ENCODE measurements at regions not wholly inside any gene's neighbourhood (a gene's known extent, or its start where the extent isn't known, plus 50 kb on each side); places are given as distances from the start of the nearest gene placed in this dataset.

DNA sequence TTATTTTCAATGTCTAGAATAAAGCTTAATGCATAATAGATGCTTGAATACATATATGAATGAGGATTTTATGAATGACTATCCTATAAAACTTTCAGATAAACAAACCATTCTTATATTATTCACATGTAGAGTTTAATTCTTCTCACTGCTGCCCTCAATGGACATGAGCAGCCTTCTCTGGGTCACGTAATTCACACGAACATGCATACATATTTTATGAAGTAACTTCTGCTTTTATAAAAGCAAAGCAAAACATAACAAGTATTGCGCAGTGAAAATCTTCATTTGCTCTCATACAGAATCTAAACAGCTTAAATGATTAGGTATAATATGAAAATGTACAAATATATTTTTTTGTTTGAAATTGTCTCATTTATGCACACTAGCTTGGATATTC is 116.7 kb downstream of the TMA16 start:
- Histone ChIP-seq H3K27me3 (ENCODE audit: control insufficient read depth, insufficient read depth, low read length) (no peaks in the 10 kb centered on the region), H3K4me1 (ENCODE audit: control insufficient read depth in 2 of 3, insufficient read depth in 2 of 3, low read depth in 1 of 3, low read length in 3 of 3) (no peaks in the 10 kb centered on the region), H3K9me3 (ENCODE audit: control insufficient read depth in 2 of 3, insufficient read depth in 1 of 3, low read length in 3 of 3) (no peaks in the 10 kb centered on the region), H3K4me3 (ENCODE audit: low read length in 3 of 3) (no peak overlapping the region), H3K9ac (ENCODE audit: low read length in 3 of 3) (no peak overlapping the region), H3K36me3 (ENCODE audit: control insufficient read depth in 2 of 3, insufficient read depth in 3 of 3, low read length in 3 of 3) (no peaks in the 10 kb centered on the region), H3K27ac (ENCODE audit: low read depth in 2 of 2, low read length in 2 of 2) (no peak overlapping the region)
- intact Hi-C loops (cut with DNase I), result no loop called here
- TF ChIP-seq, protein P1, sequence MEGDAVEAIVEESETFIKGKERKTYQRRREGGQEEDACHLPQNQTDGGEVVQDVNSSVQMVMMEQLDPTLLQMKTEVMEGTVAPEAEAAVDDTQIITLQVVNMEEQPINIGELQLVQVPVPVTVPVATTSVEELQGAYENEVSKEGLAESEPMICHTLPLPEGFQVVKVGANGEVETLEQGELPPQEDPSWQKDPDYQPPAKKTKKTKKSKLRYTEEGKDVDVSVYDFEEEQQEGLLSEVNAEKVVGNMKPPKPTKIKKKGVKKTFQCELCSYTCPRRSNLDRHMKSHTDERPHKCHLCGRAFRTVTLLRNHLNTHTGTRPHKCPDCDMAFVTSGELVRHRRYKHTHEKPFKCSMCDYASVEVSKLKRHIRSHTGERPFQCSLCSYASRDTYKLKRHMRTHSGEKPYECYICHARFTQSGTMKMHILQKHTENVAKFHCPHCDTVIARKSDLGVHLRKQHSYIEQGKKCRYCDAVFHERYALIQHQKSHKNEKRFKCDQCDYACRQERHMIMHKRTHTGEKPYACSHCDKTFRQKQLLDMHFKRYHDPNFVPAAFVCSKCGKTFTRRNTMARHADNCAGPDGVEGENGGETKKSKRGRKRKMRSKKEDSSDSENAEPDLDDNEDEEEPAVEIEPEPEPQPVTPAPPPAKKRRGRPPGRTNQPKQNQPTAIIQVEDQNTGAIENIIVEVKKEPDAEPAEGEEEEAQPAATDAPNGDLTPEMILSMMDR (IDR thresholded peaks at IDR 0.05; ENCODE audit: borderline replicate concordance, extremely low read depth, insufficient read depth), result no peak
- DNase-seq, result no peak
- no peak for FAIRE-seq

DNA sequence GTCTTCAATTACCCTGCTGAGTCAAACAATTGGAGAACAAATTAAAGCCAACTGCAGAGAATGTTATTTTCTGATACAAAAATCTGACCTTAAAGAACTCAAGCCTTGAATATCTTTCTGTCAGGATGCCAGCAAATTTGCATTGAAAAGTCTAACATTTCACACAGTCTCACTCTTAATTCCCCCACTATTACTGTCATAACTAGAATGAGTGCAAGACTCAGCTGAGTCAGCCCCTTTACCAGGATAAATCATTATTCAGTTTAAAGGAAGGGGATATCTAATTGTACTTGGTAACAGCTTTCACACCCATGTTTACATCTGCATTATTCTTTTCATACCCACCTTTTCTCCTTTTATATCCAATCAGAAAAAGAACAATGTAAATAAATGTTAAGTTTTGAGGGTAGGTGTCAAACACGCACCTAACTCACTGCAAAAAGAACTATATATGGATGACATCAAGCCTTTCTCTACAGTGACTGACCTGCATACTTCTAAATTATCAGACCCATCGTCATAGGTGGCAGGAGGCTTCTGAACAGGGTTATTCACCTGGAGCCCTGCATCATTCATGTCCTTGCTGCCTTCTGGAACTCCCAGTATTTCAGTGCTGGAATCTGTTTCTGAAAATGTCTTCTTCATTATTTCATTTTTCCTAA is 117.4 kb downstream of the TMA16 start:
- TF ChIP-seq, protein P1 (IDR thresholded peaks at IDR 0.05; ENCODE audit: borderline replicate concordance, extremely low read depth, insufficient read depth), result no peak
- no peaks in the 10 kb centered on the region for H3K9me3 ChIP-seq (ENCODE audit: control insufficient read depth in 2 of 3, insufficient read depth in 1 of 3, low read length in 3 of 3)
- DNase-seq (no peak), FAIRE-seq (no peak)
- H3K4me1 ChIP-seq (ENCODE audit: control insufficient read depth in 2 of 3, insufficient read depth in 2 of 3, low read depth in 1 of 3, low read length in 3 of 3), result no peaks in the 10 kb centered on the region
- H3K27me3 ChIP-seq (ENCODE audit: control insufficient read depth, insufficient read depth, low read length), result no peaks in the 10 kb centered on the region
- no peaks in the 10 kb centered on the region for H3K36me3 ChIP-seq (ENCODE audit: control insufficient read depth in 2 of 3, insufficient read depth in 3 of 3, low read length in 3 of 3)
- no peak overlapping the region for H3K27ac ChIP-seq (ENCODE audit: low read depth in 2 of 2, low read length in 2 of 2)
- H3K9ac ChIP-seq (ENCODE audit: low read length in 3 of 3), result no peak overlapping the region
- intact Hi-C loops (cut with DNase I), result no loop called here
- no peak overlapping the region for H3K4me3 ChIP-seq (ENCODE audit: low read length in 3 of 3)

DNA sequence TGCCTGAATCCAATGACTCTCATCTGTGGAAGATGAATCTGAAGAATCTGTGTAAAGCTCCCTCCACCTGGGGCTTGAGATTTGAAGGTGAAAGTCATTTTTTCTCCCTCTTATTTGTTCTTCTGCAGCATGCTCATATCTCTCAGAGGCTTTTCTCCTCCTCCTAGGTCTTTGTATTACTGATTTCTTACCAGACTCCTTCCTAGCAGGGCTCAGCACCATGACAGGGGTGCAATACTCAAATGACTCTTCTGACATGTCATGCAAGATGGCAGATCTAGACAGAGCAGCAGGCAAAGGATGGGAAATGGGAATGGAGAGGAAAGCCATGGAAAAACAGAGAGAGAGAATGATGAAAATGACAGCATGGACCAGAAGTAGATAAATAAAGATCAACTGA is 118.3 kb downstream of the TMA16 start:
- H3K27ac ChIP-seq (ENCODE audit: low read depth in 2 of 2, low read length in 2 of 2), result no peak overlapping the region
- intact Hi-C loops (cut with DNase I), result no loop called here
- no peak for FAIRE-seq

More for the DNA sequence above, 118.3 kb downstream of the TMA16 start:
- H3K9me3 ChIP-seq (ENCODE audit: control insufficient read depth in 2 of 3, insufficient read depth in 1 of 3, low read length in 3 of 3), result no peaks in the 10 kb centered on the region
- H3K4me1 ChIP-seq (ENCODE audit: control insufficient read depth in 2 of 3, insufficient read depth in 2 of 3, low read depth in 1 of 3, low read length in 3 of 3), result no peaks in the 10 kb centered on the region
- no peak overlapping the region for H3K9ac ChIP-seq (ENCODE audit: low read length in 3 of 3)
- no peaks in the 10 kb centered on the region for H3K27me3 ChIP-seq (ENCODE audit: control insufficient read depth, insufficient read depth, low read length)
- no peak overlapping the region for H3K4me3 ChIP-seq (ENCODE audit: low read length in 3 of 3)
- no peak for DNase-seq
- TF ChIP-seq, protein P1 (IDR thresholded peaks at IDR 0.05; ENCODE audit: borderline replicate concordance, extremely low read depth, insufficient read depth), result no peak
- H3K36me3 ChIP-seq (ENCODE audit: control insufficient read depth in 2 of 3, insufficient read depth in 3 of 3, low read length in 3 of 3), result no peaks in the 10 kb centered on the region
